Gastrocnemius medialis (tissue), 4 donors: ENCODE measurements at regions not wholly inside any gene's neighbourhood (a gene's known extent, or its start where the extent isn't known, plus 50 kb on each side); places are given as distances from the start of the nearest gene placed in this dataset.
"Not testable (repeated sequence)": the region's sequence is repeated elsewhere in the genome, so short reads cannot be mapped to it uniquely, and the experiment has no call there.

Source experiments
- ATAC-seq, 2 donors: fragments of 150-250 bp; one replicate each; pipeline ENCODE4 v1.9.1; 2016
- DNase-seq, 2 donors: peaks; one replicate each; pipeline ENCODE4 v3.0.0-alpha.2; 2019
- H3K27ac ChIP-seq, 4 donors: fragments of 200-600 bp; sonication (generic); 1 replicate in 1 of 4; 2 replicates in 3 of 4; pipeline ENCODE4 v1.5.1; 2016 to 2018; ENCODE audit warnings: mild to moderate bottlenecking in 2 of 4, moderate library complexity in 1 of 4
- H3K27me3 ChIP-seq, 3 donors: fragments of 200-600 bp; sonication (generic) in 2 of 3; 1 replicate in 1 of 3; 2 replicates in 2 of 3; pipeline versions ENCODE4 v1.5.1 to v1.6.0; 2016 to 2019; ENCODE audit warnings: mild to moderate bottlenecking in 1 of 3, moderate library complexity in 1 of 3
- H3K36me3 ChIP-seq, 2 donors: fragments of 200-600 bp; sonication (generic) in 1 of 2; one replicate each; pipeline ENCODE4 v1.5.1; 2017 to 2018
- H3K4me1 ChIP-seq, 2 donors: fragments of 200-600 bp; sonication (generic) in 1 of 2; one replicate each; pipeline ENCODE4 v1.5.1; 2016 to 2017; ENCODE audit warnings: mild to moderate bottlenecking in 2 of 2
- H3K4me3 ChIP-seq, 4 donors: fragments of 200-600 bp; sonication (generic) in 3 of 4; 1 replicate in 1 of 4; 2 replicates in 3 of 4; pipeline ENCODE4 v1.5.1; 2016 to 2019; ENCODE audit warnings: mild to moderate bottlenecking in 2 of 4
- H3K9me3 ChIP-seq, 3 donors: fragments of 200-600 bp; sonication (generic) in 2 of 3; 1 replicate in 1 of 3; 2 replicates in 2 of 3; pipeline ENCODE4 v1.5.1; 2016 to 2019
- POLR2A ChIP-seq, 2 donors: fragments of 450-650 bp; IDR thresholded peaks; one replicate each; pipeline ENCODE4 v1.6.1; 2017; ENCODE audit warnings: antibody characterized with exemption in 2 of 2, mild to moderate bottlenecking in 2 of 2, moderate library complexity in 2 of 2
- in situ Hi-C, 4 donors: fragments of 200-750 bp; cut with MboI; loops; one replicate each; pipeline versions ENCODE4 v1.15.0 to v1.8.0; 2017; ENCODE audit warnings: low sequenced_read_pairs in 4 of 4
- intact Hi-C: fragments of 100-400 bp; cut with DNase I; formaldehyde crosslinking; loops from one replicate; pipeline ENCODE4 v1.15.1; 2023; ENCODE audit warnings: low total_unique reads
- TF ChIP-seq, protein P1 (sequence below), 5 experiments: fragments of 450-650 bp in 3 of 5; fragments of 200-600 bp in 2 of 5; sonication (generic) in 2 of 5; IDR thresholded peaks in 4 of 5; conservative IDR thresholded peaks in 1 of 5; 1 replicate in 4 of 5; 2 replicates in 1 of 5; pipeline ENCODE4 v1.5.1; 2016 to 2019; ENCODE audit warnings: antibody characterized with exemption in 5 of 5, mild to moderate bottlenecking in 3 of 5, moderate library complexity in 3 of 5

GRCh38 chr13:30835442-30835841 lies 70.6 kb upstream of the MEDAG start:
- Histone ChIP-seq H3K4me1 (no peaks in the 10 kb centered on the region), H3K27me3 (peaks cover 0 to 3% (median 0%) of the 10 kb centered on the region in 3 donors), H3K36me3 (no peaks in the 10 kb centered on the region), H3K27ac (no peak overlapping the region), H3K9me3 (no peaks in the 10 kb centered on the region), H3K4me3 (no peak overlapping the region)
- DNase-seq (no peak), ATAC-seq (no peak)
- intact Hi-C loops (no loop called here), in situ Hi-C loops (no loop called here)
- TF ChIP-seq, protein P1, sequence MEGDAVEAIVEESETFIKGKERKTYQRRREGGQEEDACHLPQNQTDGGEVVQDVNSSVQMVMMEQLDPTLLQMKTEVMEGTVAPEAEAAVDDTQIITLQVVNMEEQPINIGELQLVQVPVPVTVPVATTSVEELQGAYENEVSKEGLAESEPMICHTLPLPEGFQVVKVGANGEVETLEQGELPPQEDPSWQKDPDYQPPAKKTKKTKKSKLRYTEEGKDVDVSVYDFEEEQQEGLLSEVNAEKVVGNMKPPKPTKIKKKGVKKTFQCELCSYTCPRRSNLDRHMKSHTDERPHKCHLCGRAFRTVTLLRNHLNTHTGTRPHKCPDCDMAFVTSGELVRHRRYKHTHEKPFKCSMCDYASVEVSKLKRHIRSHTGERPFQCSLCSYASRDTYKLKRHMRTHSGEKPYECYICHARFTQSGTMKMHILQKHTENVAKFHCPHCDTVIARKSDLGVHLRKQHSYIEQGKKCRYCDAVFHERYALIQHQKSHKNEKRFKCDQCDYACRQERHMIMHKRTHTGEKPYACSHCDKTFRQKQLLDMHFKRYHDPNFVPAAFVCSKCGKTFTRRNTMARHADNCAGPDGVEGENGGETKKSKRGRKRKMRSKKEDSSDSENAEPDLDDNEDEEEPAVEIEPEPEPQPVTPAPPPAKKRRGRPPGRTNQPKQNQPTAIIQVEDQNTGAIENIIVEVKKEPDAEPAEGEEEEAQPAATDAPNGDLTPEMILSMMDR (IDR thresholded peaks at IDR 0.05 in 4 of 5, conservative IDR thresholded peaks at IDR 0.05 in 1 of 5): no peak
- no peak for TF ChIP-seq POLR2A (IDR thresholded peaks at IDR 0.05)

DNA sequence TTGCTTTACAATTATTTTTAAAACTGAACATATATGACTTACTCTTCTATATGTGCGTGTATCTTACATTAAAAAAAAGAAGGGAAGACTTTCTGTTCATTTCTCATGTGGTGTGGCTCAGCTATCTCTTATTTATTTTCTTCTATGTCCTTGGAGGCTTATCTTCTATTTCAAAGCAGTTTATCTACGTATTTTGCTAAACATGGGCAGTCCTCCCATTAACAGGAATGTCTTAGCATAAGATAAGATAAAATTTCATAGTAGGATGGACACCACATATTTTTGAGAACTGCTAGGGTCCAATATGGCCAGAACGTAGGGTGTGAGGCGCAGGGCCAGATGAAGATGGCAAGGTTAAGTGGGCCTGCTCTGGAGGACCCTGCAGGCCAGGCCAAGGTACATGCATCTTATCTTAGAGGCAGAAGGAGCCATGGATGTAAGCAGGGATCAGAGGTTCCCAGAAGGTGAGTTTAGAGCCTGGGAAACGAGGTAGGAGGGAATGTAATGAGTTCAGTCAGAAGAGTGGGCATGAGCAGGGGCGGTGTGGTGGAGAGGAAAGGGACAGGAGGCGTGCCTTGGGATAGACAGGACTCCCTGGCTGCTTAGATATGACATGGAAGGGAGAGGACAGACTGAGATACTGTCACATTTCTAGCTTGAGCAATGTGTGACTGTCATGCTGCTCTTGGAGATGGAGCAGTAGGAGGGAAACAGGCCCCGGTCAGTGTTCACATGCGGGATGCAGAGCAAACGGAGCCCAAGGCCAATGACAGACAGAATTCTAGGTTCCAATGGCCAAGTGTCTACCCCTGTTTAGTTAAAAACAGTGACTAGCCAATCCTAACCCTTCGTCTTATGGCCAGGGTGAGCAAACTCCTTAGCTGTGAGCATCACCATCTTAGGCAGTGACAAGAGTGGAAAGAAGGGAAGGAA lies 68.6 kb upstream of the MEDAG start:
- intact Hi-C loops (no loop called here), in situ Hi-C loops (no loop called here)
- DNase-seq: no peak
- Histone ChIP-seq H3K4me3 (no peak overlapping the region), H3K4me1 (no peaks in the 10 kb centered on the region), H3K36me3 (no peaks in the 10 kb centered on the region), H3K27me3 (peaks cover 0 to 3% (median 0%) of the 10 kb centered on the region in 3 donors), H3K9me3 (no peaks in the 10 kb centered on the region), H3K27ac (no peak overlapping the region)
- no peak for TF ChIP-seq POLR2A (IDR thresholded peaks at IDR 0.05)
- TF ChIP-seq, protein P1 (IDR thresholded peaks at IDR 0.05 in 4 of 5, conservative IDR thresholded peaks at IDR 0.05 in 1 of 5): no peak
- no peak for ATAC-seq

DNA sequence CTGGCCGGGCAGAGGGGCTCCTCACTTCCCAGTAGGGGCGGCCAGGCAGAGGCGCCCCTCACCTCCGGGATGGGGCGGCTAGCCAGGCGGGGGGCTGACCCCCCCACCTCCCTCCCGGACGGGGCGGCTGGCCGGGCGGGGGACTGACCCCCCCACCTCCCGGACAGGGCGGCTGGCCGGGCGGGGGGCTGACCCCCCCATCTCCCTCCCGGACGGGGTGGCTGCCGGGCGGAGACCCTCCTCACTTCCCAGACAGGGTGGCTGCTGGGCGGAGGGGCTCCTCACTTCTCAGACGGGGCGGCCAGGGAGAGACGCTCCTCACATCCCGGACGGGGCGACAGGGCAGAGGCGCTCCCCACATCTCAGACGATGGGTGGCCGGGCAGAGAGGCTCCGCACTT lies 66.4 kb upstream of the MEDAG start:
- in situ Hi-C loops, H3K27ac ChIP-seq, ATAC-seq, H3K4me3 ChIP-seq, H3K36me3 ChIP-seq, H3K9me3 ChIP-seq, H3K4me1 ChIP-seq, intact Hi-C loops, DNase-seq, H3K27me3 ChIP-seq: not testable (repeated sequence)

DNA sequence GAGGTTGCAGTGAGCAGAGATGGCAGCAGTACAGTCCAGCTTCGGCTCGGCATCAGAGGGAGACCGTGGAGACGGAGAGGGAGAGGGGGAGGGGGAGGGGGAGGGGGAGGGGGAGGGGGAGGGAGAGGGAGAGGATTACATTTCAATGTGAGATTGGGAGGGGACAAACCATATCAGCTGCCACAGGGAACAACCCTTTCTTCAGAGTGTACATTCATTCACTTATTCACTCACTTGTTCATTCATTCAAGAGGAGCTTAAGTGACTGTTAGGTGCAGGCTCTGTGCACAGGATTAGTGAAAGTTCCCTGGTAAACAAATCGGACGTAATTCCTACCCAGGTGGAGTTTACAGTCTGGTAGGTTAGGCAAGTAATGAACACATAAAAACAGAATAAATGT lies 65.6 kb upstream of the MEDAG start:
- DNase-seq (no peak), ATAC-seq (no peak)
- no peak overlapping the region for H3K4me3 ChIP-seq
- H3K36me3 ChIP-seq: no peaks in the 10 kb centered on the region
- no peaks in the 10 kb centered on the region for H3K4me1 ChIP-seq
- no peaks in the 10 kb centered on the region for H3K9me3 ChIP-seq
- in situ Hi-C loops (no loop called here), intact Hi-C loops (no loop called here)
- TF ChIP-seq, protein P1 (IDR thresholded peaks at IDR 0.05 in 4 of 5, conservative IDR thresholded peaks at IDR 0.05 in 1 of 5): no peak
- TF ChIP-seq POLR2A (IDR thresholded peaks at IDR 0.05): no peak
- no peak overlapping the region for H3K27ac ChIP-seq
- H3K27me3 ChIP-seq: no peaks in the 10 kb centered on the region

- Histone ChIP-seq H3K4me3 (no peak overlapping the region), H3K4me1 (no peaks in the 10 kb centered on the region), H3K27me3 (no peaks in the 10 kb centered on the region), H3K36me3 (no peaks in the 10 kb centered on the region), H3K27ac (no peak overlapping the region), H3K9me3 (no peaks in the 10 kb centered on the region)
- TF ChIP-seq POLR2A (IDR thresholded peaks at IDR 0.05): no peak
- TF ChIP-seq, protein P1 (IDR thresholded peaks at IDR 0.05 in 4 of 5, conservative IDR thresholded peaks at IDR 0.05 in 1 of 5): no peak
- in situ Hi-C loops (no loop called here), intact Hi-C loops (no loop called here)
- DNase-seq (no peak), ATAC-seq (no peak)
Measured at GRCh38 chr13:30841154-30841553, 64.9 kb upstream of the MEDAG start.
